ENCODE measurements at regions not wholly inside any gene's neighbourhood (a gene's known extent, or its start where the extent isn't known, plus 50 kb on each side); places are given as distances from the start of the nearest gene placed in this dataset.

DNA sequence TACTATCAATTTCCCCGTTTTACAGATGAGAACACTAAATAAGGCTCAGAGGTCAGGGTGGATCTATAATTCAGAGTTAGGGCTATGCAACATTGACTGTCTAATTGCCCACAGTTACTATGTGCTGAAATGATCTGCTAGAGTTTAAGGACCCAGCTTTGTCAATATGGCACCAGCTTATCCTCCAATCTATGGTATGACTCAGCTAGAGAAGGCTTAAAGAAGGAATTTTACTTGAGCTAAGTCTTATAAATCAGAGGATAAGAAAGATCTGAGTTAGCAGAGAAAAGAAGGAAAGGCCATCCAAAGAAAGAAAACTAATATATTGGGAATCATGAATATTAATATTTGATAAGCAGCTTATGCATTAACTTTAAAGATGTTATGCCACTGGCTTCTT is 78.1 kb downstream of the ASB9 start:
- no peak for DNase-seq
- intact Hi-C loops (cut with DNase I) = no loop called here

- intact Hi-C loops (cut with DNase I) = no loop called here
- no peak for DNase-seq
These were observed 81.8 kb downstream of the ASB9 start for GRCh38 chrX:15188039-15188438.

DNA sequence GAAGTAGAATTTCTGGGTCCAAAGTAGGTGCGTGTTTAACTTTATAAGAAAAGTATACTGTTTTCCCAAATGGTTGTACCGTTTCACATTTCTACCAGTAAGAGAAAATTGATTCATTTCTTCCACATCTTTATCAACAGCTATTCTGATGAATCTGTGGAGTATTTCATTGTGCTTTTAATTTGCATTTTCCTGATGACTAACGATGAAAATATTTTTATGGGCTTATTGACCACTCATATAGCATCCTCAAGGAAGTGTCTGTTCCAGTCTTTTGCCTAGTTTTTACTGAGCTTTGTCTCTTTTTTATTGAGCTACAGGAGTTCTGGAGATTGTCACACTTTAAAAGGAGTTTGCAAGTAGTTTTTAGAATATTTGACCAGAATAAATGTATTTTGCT is 92.6 kb downstream of the ASB9 start:
- DNase-seq = no peak
- intact Hi-C loops (cut with DNase I) = no loop called here

- intact Hi-C loops (cut with DNase I) = no loop called here
These were observed 96.5 kb downstream of the ASB9 start for GRCh38 chrX:15173411-15173810.

GRCh38 chrX:15170927-15171326 is 99.0 kb downstream of the ASB9 start:
- intact Hi-C loops (cut with DNase I) = no loop called here
- no peak for DNase-seq

More at GRCh38 chrX:15173411-15173810, 96.5 kb downstream of the ASB9 start:
- no peak for DNase-seq

DNA sequence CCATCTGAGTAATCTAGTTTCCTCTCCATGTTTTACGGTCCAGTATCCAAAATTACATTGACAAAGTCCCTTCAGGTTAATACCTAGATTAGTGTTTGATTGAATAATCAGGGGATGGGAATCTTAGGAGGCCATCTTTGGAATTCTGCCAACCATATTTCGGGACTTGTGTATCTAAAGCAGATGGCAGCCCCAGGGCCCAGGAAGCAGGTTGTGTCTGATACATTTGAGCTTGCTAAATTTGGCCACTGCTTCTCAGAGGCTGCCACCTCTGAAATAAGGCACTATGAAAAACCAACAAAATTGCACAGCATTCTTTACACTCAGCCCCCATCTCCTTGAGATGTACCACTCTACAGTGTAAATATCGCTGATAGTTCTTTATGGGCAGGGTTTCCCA is 102.1 kb downstream of the ASB9 start:
- DNase-seq = no peak
- intact Hi-C loops (cut with DNase I) = no loop called here

DNA sequence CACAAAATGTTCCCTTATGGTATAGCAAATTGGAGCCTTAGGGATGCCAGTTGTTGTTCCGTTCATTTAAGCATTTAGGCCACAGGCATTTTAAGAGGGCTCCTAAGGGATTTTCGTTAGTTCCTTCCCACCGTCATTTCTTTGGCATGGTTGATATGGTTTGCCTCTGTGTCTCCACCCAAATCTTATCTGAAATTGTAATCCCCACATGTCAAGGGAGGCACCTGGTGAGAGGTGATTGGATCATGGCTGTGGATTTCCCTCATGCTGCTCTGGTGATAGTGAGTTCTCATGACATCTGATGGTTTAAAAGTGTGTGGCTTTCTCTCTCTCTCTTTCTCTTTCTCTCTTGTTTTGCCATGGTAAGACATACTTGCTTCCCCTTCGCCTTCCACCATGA is 104.1 kb downstream of the ASB9 start:
- intact Hi-C loops (cut with DNase I) = no loop called here
- no peak for DNase-seq

DNA sequence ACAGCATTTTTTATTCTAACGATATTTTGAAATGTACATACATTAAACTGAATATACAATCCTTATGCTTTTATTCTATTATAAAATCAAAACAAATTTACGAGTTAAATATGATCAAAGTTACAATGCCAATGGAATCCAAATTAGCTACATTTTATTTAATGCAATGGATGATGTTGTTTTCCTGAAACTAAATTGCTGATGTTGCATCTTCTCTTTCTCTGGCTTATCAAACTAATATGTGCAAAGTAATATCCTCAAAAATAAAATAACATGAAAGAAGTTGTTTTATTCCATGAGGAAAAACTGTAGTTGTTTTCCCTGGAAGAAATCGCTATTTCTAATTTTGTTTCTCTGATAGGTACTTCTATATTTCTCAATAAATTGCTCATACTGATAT is 106.8 kb downstream of the ASB9 start:
- DNase-seq = no peak
- intact Hi-C loops (cut with DNase I) = no loop called here

DNA sequence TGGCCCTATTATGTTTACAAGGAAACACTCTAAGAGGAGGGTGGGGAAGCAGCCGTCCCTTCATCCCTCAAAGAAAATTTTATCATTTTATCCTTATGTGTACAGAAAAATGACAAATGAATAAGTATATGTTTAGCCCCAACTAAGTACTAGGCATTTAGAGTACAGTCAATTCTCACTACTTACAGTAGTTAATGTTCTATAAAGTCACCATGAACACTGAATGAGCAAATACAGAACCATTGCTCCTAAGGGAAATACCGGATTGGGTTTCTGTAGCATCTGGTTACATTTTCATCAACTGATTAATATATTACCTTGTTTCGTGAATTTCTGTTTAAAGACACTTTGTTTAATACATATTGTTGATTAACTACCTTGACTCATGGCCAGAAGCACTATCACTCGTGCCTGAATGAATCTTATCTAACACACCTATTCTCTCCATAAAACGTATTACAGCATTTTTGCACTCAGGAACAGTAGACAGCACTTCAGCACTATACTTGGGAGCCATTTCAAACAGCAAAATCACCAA is 109.3 kb downstream of the ASB9 start:
- intact Hi-C loops (cut with DNase I) = no loop called here
- DNase-seq = no peak

DNA sequence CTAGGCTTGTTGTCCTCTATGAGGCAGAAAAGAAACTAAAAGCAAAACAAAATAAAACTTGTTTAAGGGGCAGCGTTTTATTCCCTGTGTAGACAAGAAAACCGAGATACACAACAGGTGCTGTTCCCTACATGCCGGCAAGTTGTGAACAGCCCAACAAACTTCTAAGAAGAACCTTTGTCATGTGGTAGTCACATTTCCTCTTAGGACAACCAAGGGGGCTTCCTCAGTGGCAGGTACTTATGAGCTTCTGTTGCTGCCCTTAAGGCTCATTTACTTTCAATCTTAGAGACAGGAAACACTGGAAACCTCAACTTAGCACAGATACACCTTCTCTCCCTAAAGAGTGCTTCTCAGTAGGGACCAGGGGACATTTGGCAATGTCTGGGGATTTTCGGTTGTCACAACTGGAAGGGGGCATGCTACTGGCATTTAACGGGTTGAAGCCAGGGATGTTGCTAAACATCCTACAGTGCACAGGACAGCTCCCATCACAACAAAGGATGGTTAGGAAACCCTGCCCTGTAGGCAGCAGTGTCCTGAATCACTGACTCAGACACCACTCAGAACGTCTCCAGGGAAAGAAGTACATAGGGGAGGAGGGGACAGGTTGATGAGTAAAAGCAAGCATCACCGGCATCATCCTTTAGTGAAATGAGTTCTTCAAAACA is 111.0 kb downstream of the ASB9 start:
- DNase-seq = no peak
- intact Hi-C loops (cut with DNase I) = no loop called here

- no peak for DNase-seq
- intact Hi-C loops (cut with DNase I) = no loop called here
These were observed 111.5 kb downstream of the ASB9 start for GRCh38 chrX:15158350-15158735.

GRCh38 chrX:15157624-15158023 is 112.3 kb downstream of the ASB9 start:
- intact Hi-C loops (cut with DNase I) = no loop called here
- DNase-seq = no peak

DNA sequence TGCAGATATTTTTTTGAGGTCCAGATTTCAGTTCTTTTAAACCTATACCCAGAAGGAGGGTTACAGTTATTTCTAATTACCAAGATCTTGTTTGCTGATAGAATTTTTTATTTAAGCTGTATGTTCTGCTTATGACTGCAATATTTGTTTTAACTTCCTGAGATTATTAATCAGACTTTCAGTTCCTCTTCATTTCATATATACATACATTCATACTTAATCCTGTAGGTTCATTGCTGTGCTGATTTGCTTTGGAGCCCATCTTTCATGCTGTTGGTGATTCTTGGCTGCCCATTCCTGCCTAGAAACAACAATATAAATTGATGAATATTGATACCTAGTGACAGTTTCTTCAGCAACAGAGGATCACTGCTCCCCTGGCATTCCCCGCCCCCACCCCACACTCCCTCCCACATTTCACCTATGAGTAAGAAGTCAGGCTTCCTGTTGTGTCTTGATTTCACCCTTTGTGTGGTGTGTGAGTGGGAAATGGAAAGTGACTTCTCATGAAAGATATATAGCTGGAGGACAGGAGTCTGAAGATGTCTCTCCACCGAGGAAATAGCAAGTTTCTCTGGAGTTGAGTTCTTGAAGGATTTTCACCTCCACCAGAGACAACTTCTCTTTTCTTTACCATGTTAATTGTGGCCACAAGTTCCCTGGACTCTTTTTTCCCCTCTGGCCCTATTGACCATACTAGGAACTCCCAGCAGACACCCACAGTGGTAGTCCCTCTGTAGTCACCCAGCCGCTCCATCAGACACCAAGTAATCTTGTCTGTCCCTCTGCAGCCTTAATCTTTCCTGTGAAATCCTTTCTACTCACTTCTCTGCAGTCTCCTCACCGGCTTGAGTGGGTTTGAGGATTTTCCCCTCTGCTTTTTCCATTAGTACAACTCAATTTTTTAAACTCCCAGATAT is 118.4 kb downstream of the ASB9 start:
- intact Hi-C loops (cut with DNase I) = no loop called here

DNA sequence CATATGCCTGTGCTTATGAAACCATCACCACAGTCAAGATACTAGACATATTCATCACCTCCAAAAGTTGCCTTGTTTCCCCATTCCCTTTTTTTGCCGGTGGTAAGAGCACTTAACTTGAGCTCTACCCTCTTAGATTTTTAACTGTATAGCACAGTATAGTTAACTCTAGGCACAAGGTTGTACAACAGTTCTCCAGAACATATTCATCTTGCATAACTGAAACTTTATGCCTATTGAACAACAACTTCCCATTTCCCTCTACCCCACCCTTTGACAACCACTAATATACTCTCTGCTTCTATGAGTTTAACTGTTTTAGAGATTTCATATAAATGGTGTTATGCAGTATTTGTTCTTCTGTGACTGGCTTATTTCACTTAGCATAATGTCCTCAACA is 119.3 kb downstream of the ASB9 start:
- DNase-seq = no peak
- intact Hi-C loops (cut with DNase I) = no loop called here

More for the DNA sequence above, 118.4 kb downstream of the ASB9 start:
- DNase-seq = no peak

DNA sequence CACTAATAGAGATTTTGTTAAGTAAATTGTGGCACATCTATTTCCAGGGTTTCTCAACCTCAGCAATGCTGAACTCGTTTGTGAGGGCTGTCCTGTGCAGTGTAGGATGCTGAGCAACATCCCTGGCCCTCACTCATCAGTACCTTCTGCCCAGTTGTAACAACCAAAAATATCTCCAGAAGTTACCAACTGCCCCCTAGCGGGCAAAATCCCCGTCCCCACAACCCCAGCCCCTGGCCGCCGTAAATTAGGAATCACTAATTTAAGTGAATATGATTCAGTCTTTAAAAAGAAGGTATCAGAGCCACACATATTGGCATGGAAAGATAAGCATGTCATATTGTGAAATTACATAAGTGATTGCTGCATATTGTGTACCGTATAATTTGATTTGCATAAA is 123.4 kb downstream of the ASB9 start:
- intact Hi-C loops (cut with DNase I) = no loop called here

GRCh38 chrX:15143825-15144121 is 126.1 kb downstream of the ASB9 start:
- no peak for DNase-seq
- intact Hi-C loops (cut with DNase I) = no loop called here

More for the DNA sequence above, 123.4 kb downstream of the ASB9 start:
- DNase-seq = peak in 8 of 42 donors; percentile 3 to 44 (median 20)

- peak; percentile 13 to 79 (median 55) for DNase-seq
These were observed 126.6 kb downstream of the ASB9 start for GRCh38 chrX:15143050-15143824.

GRCh38 chrX:15142084-15142715 is 127.7 kb downstream of the ASB9 start:
- no peak for DNase-seq
- intact Hi-C loops (cut with DNase I) = no loop called here

More at GRCh38 chrX:15143050-15143824, 126.6 kb downstream of the ASB9 start:
- intact Hi-C loops (cut with DNase I) = no loop called here

GRCh38 chrX:15136795-15137194 is 133.1 kb downstream of the ASB9 start:
- DNase-seq = no peak
- intact Hi-C loops (cut with DNase I) = no loop called here

Measured in head of caudate nucleus (tissue), 42 donors.